DND-41 (cell line): ENCODE measurements at regions not wholly inside any gene's neighbourhood (a gene's known extent, or its start where the extent isn't known, plus 50 kb on each side); places are given as distances from the start of the nearest gene placed in this dataset.

Experiments
- ATAC-seq: fragments of 200-7000 bp; cut with Tn5 transposase; 3 replicates; pipeline ENCODE4 v1.9.1; 2021; ENCODE audit warnings: low read depth; ENCODE audit not compliant: insufficient read depth
- DNase-seq: peaks from one replicate; pipeline ENCODE4 v3.0.0-alpha.2; 2020
- H2AFZ ChIP-seq: 2 replicates; pipeline ENCODE4 v1.6.0; 2012; ENCODE audit warnings: low read depth, low read length
- H3K27ac ChIP-seq: 2 replicates; pipeline ENCODE4 v1.5.1; 2012; ENCODE audit warnings: low read length, inconsistent platforms
- H3K27me3 ChIP-seq: fragments of 200-600 bp; sonication (generic); 2 replicates; pipeline ENCODE4 v1.6.0; 2012; ENCODE audit warnings: low read length, mild to moderate bottlenecking, inconsistent platforms; ENCODE audit not compliant: insufficient read depth, poor library complexity
- H3K36me3 ChIP-seq: 2 replicates; pipeline ENCODE4 v1.5.1; 2012; ENCODE audit warnings: low read length, inconsistent platforms; ENCODE audit not compliant: insufficient read depth
- H3K4me1 ChIP-seq: 2 replicates; pipeline ENCODE4 v1.5.1; 2012; ENCODE audit warnings: mild to moderate bottlenecking, low read length; ENCODE audit not compliant: insufficient read depth
- H3K4me2 ChIP-seq: 2 replicates; pipeline ENCODE4 v1.6.0; 2012; ENCODE audit warnings: mild to moderate bottlenecking, moderate library complexity, low read length, inconsistent platforms; ENCODE audit not compliant: insufficient read depth
- H3K4me3 ChIP-seq, 2 experiments: fragments of 200-600 bp in 1 of 2; shearing (Covaris generic) in 1 of 2; 2 replicates each; pipeline ENCODE4 v1.5.1; 2012 to 2016; ENCODE audit warnings: inconsistent platforms in 2 of 2, low read length in 2 of 2, mild to moderate bottlenecking in 2 of 2, low read depth in 1 of 2, moderate library complexity in 1 of 2
- H3K79me2 ChIP-seq: 2 replicates; pipeline ENCODE4 v1.6.0; 2012; ENCODE audit warnings: low read length, inconsistent platforms; ENCODE audit not compliant: insufficient read depth
- H3K9ac ChIP-seq: 2 replicates; pipeline ENCODE4 v1.6.0; 2012; ENCODE audit warnings: low read depth, mild to moderate bottlenecking, inconsistent platforms, low read length, moderate library complexity
- H3K9me3 ChIP-seq: 2 replicates; pipeline ENCODE4 v1.5.1; 2012; ENCODE audit warnings: low read length, moderate library complexity, mild to moderate bottlenecking, inconsistent platforms; ENCODE audit not compliant: insufficient read depth, severe bottlenecking
- H4K20me1 ChIP-seq: 2 replicates; pipeline ENCODE4 v1.6.0; 2012; ENCODE audit warnings: low read length; ENCODE audit not compliant: insufficient read depth
- EZH2 ChIP-seq: IDR thresholded peaks from 3 replicates; pipeline ENCODE4 v1.6.1; 2012; ENCODE audit warnings: borderline replicate concordance, low read depth, mild to moderate bottlenecking, moderate library complexity, low read length, inconsistent platforms; ENCODE audit not compliant: severe bottlenecking
- TF ChIP-seq, protein P1 (sequence below): IDR thresholded peaks from 2 replicates; pipeline ENCODE4 v1.5.1; 2012; ENCODE audit warnings: borderline replicate concordance, low read length, moderate library complexity, mild to moderate bottlenecking; ENCODE audit not compliant: poor library complexity, severe bottlenecking; ENCODE audit errors: extremely low read depth

DNA sequence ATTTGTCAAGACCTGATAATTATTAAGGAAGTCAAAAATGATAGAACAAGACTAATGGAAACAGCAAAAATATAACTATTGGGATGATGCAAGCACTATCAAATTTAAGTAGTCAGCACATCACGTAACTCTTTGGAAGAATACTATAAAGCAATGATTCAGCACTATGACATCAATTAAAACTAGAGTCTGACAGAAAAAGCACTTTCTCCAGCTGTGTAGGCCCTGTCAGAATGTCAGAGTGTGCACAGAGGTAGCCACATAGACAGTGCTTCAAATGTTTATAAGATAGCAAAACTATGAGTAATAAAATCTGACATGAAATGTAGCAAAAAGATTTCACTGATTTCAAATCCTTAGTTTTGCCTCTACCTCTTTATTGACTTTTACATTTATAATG is 1226.6 kb upstream of the ADGRL3 start:
- no peaks in the 10 kb centered on the region for H3K36me3 ChIP-seq
- no peak overlapping the region for H3K4me2 ChIP-seq
- no peak overlapping the region for H3K27ac ChIP-seq
- no peak for TF ChIP-seq EZH2
- TF ChIP-seq, protein P1, sequence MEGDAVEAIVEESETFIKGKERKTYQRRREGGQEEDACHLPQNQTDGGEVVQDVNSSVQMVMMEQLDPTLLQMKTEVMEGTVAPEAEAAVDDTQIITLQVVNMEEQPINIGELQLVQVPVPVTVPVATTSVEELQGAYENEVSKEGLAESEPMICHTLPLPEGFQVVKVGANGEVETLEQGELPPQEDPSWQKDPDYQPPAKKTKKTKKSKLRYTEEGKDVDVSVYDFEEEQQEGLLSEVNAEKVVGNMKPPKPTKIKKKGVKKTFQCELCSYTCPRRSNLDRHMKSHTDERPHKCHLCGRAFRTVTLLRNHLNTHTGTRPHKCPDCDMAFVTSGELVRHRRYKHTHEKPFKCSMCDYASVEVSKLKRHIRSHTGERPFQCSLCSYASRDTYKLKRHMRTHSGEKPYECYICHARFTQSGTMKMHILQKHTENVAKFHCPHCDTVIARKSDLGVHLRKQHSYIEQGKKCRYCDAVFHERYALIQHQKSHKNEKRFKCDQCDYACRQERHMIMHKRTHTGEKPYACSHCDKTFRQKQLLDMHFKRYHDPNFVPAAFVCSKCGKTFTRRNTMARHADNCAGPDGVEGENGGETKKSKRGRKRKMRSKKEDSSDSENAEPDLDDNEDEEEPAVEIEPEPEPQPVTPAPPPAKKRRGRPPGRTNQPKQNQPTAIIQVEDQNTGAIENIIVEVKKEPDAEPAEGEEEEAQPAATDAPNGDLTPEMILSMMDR, result no peak
- no peak for DNase-seq
- no peaks in the 10 kb centered on the region for H4K20me1 ChIP-seq
- no peak for ATAC-seq
- H3K9me3 ChIP-seq, result no peaks in the 10 kb centered on the region
- H3K79me2 ChIP-seq, result no peaks in the 10 kb centered on the region
- no peak overlapping the region for H3K9ac ChIP-seq
- no peak overlapping the region for H3K4me3 ChIP-seq
- H3K27me3 ChIP-seq, result no peaks in the 10 kb centered on the region
- no peak overlapping the region for H2AFZ ChIP-seq
- H3K4me1 ChIP-seq, result no peaks in the 10 kb centered on the region

DNA sequence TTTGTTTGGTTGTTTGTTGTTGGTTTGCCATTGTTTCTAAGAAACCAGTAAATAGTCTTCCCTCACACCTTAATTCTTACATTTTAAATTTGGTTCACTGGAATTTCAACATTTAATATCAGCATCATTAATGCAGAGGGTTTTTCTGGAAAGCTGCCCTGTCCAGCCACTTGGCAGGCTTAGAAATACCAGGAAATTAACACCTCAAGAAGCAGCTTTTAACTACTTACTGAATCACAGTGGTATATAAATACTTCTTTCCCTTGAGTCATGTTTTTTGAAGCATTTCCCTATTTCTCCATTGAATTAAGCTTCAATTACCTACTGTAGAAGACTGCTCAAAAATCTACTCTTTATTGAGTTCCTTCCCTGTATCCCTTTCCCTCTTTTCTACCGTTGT is 1221.1 kb upstream of the ADGRL3 start:
- Histone ChIP-seq H3K4me3 (no peak overlapping the region), H3K79me2 (no peaks in the 10 kb centered on the region), H3K27me3 (no peaks in the 10 kb centered on the region), H3K36me3 (no peaks in the 10 kb centered on the region), H3K9me3 (no peaks in the 10 kb centered on the region), H3K9ac (no peak overlapping the region), H3K4me1 (no peaks in the 10 kb centered on the region), H3K27ac (no peak overlapping the region), H2AFZ (no peak overlapping the region), H4K20me1 (no peaks in the 10 kb centered on the region), H3K4me2 (no peak overlapping the region)
- TF ChIP-seq, protein P1, result no peak
- TF ChIP-seq EZH2, result no peak
- DNase-seq (no peak), ATAC-seq (no peak)

DNA sequence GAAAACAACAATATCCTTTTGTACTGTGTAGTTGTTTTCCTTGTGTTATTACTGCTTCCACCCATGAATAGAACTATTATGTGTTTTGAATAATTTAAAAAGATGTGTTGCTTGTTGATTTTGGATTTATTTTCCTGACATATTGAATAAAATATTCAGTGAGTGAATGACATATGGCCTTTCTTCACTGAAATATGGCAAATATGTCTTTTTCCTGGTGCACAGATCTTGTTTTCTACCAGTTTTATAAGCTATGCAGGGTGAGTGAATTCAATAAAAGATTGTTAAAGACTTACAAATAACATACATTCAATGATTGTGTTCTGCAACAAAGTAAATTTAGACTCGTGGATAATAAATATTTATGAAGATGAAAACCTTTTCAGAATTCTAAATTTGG is 1216.3 kb upstream of the ADGRL3 start:
- Histone ChIP-seq H3K4me3 (no peak overlapping the region), H3K36me3 (no peaks in the 10 kb centered on the region), H3K27ac (no peak overlapping the region), H3K9ac (no peak overlapping the region), H3K79me2 (no peaks in the 10 kb centered on the region), H3K27me3 (no peaks in the 10 kb centered on the region), H4K20me1 (no peaks in the 10 kb centered on the region), H3K4me2 (no peak overlapping the region), H2AFZ (no peak overlapping the region), H3K9me3 (no peaks in the 10 kb centered on the region), H3K4me1 (no peaks in the 10 kb centered on the region)
- no peak for DNase-seq
- no peak for ATAC-seq
- TF ChIP-seq, protein P1, result no peak
- no peak for TF ChIP-seq EZH2

DNA sequence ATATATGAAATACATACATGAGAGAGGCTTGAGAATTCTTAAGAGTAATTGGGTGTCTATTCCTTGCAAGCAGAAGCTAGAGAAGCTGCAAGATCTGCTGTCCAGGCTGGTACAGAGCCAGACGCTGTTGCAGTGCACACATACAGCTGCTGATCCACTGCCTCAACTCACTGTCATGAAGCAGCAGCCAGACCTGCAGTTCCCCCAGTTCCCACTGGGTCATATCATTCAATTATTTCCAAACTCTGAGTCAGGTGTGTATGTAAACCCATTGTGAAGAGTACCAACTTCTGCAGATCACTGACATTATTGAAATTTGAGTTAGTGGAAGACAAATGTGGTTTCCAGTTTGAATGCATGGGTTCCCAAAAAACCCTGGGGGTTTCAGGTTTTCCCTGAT is 1212.8 kb upstream of the ADGRL3 start:
- TF ChIP-seq, protein P1, result no peak
- no peak for TF ChIP-seq EZH2

More for the DNA sequence above, 1212.8 kb upstream of the ADGRL3 start:
- H3K27ac ChIP-seq, result no peak overlapping the region
- no peaks in the 10 kb centered on the region for H3K27me3 ChIP-seq
- no peak overlapping the region for H3K4me3 ChIP-seq
- no peak overlapping the region for H3K4me2 ChIP-seq
- no peak overlapping the region for H3K9ac ChIP-seq
- ATAC-seq, result no peak
- no peaks in the 10 kb centered on the region for H3K9me3 ChIP-seq
- H2AFZ ChIP-seq, result no peak overlapping the region
- H3K4me1 ChIP-seq, result no peaks in the 10 kb centered on the region
- DNase-seq, result no peak
- no peaks in the 10 kb centered on the region for H3K36me3 ChIP-seq
- H3K79me2 ChIP-seq, result no peaks in the 10 kb centered on the region
- no peaks in the 10 kb centered on the region for H4K20me1 ChIP-seq
